Activated naive CD8-positive, alpha-beta T cell (primary cell): ENCODE measurements at regions not wholly inside any gene's neighbourhood (a gene's known extent, or its start where the extent isn't known, plus 50 kb on each side); places are given as distances from the start of the nearest gene placed in this dataset.
"Not testable (repeated sequence)": the region's sequence is repeated elsewhere in the genome, so short reads cannot be mapped to it uniquely, and the experiment has no call there.

Experiments
- H3K27ac Mint-ChIP-seq: one replicate; pipeline ENCODE4 v1.8.0; 2021; ENCODE audit warnings: mixed read lengths
- H3K27me3 Mint-ChIP-seq: one replicate; pipeline ENCODE4 v1.8.0; 2021; ENCODE audit warnings: mixed read lengths
- H3K36me3 Mint-ChIP-seq: one replicate; pipeline ENCODE4 v1.8.0; 2021; ENCODE audit warnings: mixed read lengths
- H3K4me1 Mint-ChIP-seq: one replicate; pipeline ENCODE4 v1.8.0; 2021; ENCODE audit warnings: low read depth, mixed read lengths
- H3K4me3 Mint-ChIP-seq: one replicate; pipeline ENCODE4 v1.8.0; 2021; ENCODE audit warnings: mild to moderate bottlenecking, mixed read lengths
- H3K9me3 Mint-ChIP-seq: one replicate; pipeline ENCODE4 v1.8.0; 2021; ENCODE audit warnings: low read depth, mixed read lengths

GRCh38 chr6:104477569-104477968 lies 382.1 kb downstream of the HACE1 start:
- Mint-ChIP-seq H3K9me3 (no peaks in the 10 kb centered on the region), H3K36me3 (no peaks in the 10 kb centered on the region), H3K27me3 (peaks cover 2% of the 10 kb centered on the region), H3K4me3 (no peak overlapping the region), H3K27ac (no peak overlapping the region), H3K4me1 (no peaks in the 10 kb centered on the region)

GRCh38 chr6:104473021-104473429 lies 386.7 kb downstream of the HACE1 start:
- Mint-ChIP-seq H3K27me3 (no peaks in the 10 kb centered on the region), H3K9me3 (no peaks in the 10 kb centered on the region), H3K4me3 (no peak overlapping the region), H3K27ac (no peak overlapping the region), H3K4me1 (no peaks in the 10 kb centered on the region), H3K36me3 (no peaks in the 10 kb centered on the region)

GRCh38 chr6:104472021-104472901 lies 387.5 kb downstream of the HACE1 start:
- H3K36me3 Mint-ChIP-seq: no peaks in the 10 kb centered on the region
- no peaks in the 10 kb centered on the region for H3K4me1 Mint-ChIP-seq
- H3K4me3 Mint-ChIP-seq: no peak overlapping the region
- no peaks in the 10 kb centered on the region for H3K27me3 Mint-ChIP-seq
- no peaks in the 10 kb centered on the region for H3K9me3 Mint-ChIP-seq
- no peak overlapping the region for H3K27ac Mint-ChIP-seq

GRCh38 chr6:104466306-104466705 lies 393.4 kb downstream of the HACE1 start:
- Mint-ChIP-seq H3K9me3 (no peaks in the 10 kb centered on the region), H3K4me3 (no peak overlapping the region), H3K27me3 (no peaks in the 10 kb centered on the region), H3K27ac (no peak overlapping the region), H3K36me3 (no peaks in the 10 kb centered on the region), H3K4me1 (no peaks in the 10 kb centered on the region)

- no peak overlapping the region for H3K27ac Mint-ChIP-seq
- H3K9me3 Mint-ChIP-seq: no peaks in the 10 kb centered on the region
- H3K4me3 Mint-ChIP-seq: no peak overlapping the region
Measured at GRCh38 chr6:104462811-104463599, 396.7 kb downstream of the HACE1 start.

GRCh38 chr6:104460738-104461483 lies 398.8 kb downstream of the HACE1 start:
- no peaks in the 10 kb centered on the region for H3K27me3 Mint-ChIP-seq
- no peaks in the 10 kb centered on the region for H3K9me3 Mint-ChIP-seq

More at GRCh38 chr6:104462811-104463599, 396.7 kb downstream of the HACE1 start:
- Mint-ChIP-seq H3K36me3 (no peaks in the 10 kb centered on the region), H3K27me3 (no peaks in the 10 kb centered on the region), H3K4me1 (no peaks in the 10 kb centered on the region)

GRCh38 chr6:104459543-104459942 lies 400.2 kb downstream of the HACE1 start:
- H3K36me3 Mint-ChIP-seq: no peaks in the 10 kb centered on the region
- H3K4me3 Mint-ChIP-seq: no peak overlapping the region
- H3K27ac Mint-ChIP-seq: no peak overlapping the region
- H3K27me3 Mint-ChIP-seq: no peaks in the 10 kb centered on the region
- H3K4me1 Mint-ChIP-seq: no peaks in the 10 kb centered on the region
- no peaks in the 10 kb centered on the region for H3K9me3 Mint-ChIP-seq

More at GRCh38 chr6:104460738-104461483, 398.8 kb downstream of the HACE1 start:
- H3K27ac Mint-ChIP-seq: no peak overlapping the region
- no peaks in the 10 kb centered on the region for H3K36me3 Mint-ChIP-seq
- no peak overlapping the region for H3K4me3 Mint-ChIP-seq
- no peaks in the 10 kb centered on the region for H3K4me1 Mint-ChIP-seq

- Mint-ChIP-seq H3K4me3 (no peak overlapping the region), H3K36me3 (no peaks in the 10 kb centered on the region), H3K27me3 (peaks cover 2% of the 10 kb centered on the region), H3K9me3 (no peaks in the 10 kb centered on the region), H3K27ac (no peak overlapping the region), H3K4me1 (no peaks in the 10 kb centered on the region)
Measured at GRCh38 chr6:104449918-104450317, 409.8 kb downstream of the HACE1 start.

GRCh38 chr6:104446101-104447080 lies 413.3 kb downstream of the HACE1 start:
- not testable (repeated sequence) for H3K36me3 Mint-ChIP-seq, H3K9me3 Mint-ChIP-seq, H3K4me3 Mint-ChIP-seq, H3K27me3 Mint-ChIP-seq, H3K27ac Mint-ChIP-seq, H3K4me1 Mint-ChIP-seq

GRCh38 chr6:104434519-104434918 lies 425.2 kb downstream of the HACE1 start:
- Mint-ChIP-seq H3K27ac (no peak overlapping the region), H3K36me3 (no peaks in the 10 kb centered on the region), H3K4me3 (no peak overlapping the region), H3K9me3 (no peaks in the 10 kb centered on the region), H3K27me3 (no peaks in the 10 kb centered on the region), H3K4me1 (no peaks in the 10 kb centered on the region)

GRCh38 chr6:104431096-104431495 lies 428.6 kb downstream of the HACE1 start:
- no peaks in the 10 kb centered on the region for H3K4me1 Mint-ChIP-seq
- peaks cover 2% of the 10 kb centered on the region for H3K27me3 Mint-ChIP-seq
- H3K9me3 Mint-ChIP-seq: no peaks in the 10 kb centered on the region
- H3K27ac Mint-ChIP-seq: no peak overlapping the region
- no peaks in the 10 kb centered on the region for H3K36me3 Mint-ChIP-seq
- H3K4me3 Mint-ChIP-seq: no peak overlapping the region

- Mint-ChIP-seq H3K27me3 (peaks cover 2% of the 10 kb centered on the region), H3K4me3 (no peak overlapping the region), H3K36me3 (no peaks in the 10 kb centered on the region), H3K27ac (no peak overlapping the region), H3K4me1 (no peaks in the 10 kb centered on the region), H3K9me3 (no peaks in the 10 kb centered on the region)
Measured at GRCh38 chr6:104428184-104428583, 431.5 kb downstream of the HACE1 start.

GRCh38 chr6:104423691-104424090 lies 436.0 kb downstream of the HACE1 start:
- Mint-ChIP-seq H3K9me3 (peaks cover 6% of the 10 kb centered on the region), H3K27me3 (peaks cover 5% of the 10 kb centered on the region), H3K36me3 (no peaks in the 10 kb centered on the region), H3K4me1 (no peaks in the 10 kb centered on the region), H3K27ac (no peak overlapping the region), H3K4me3 (no peak overlapping the region)

- Mint-ChIP-seq H3K9me3 (peaks cover 6% of the 10 kb centered on the region), H3K4me3 (no peak overlapping the region), H3K27me3 (peaks cover 5% of the 10 kb centered on the region), H3K27ac (no peak overlapping the region), H3K4me1 (no peaks in the 10 kb centered on the region), H3K36me3 (no peaks in the 10 kb centered on the region)
Measured at GRCh38 chr6:104421650-104422049, 438.1 kb downstream of the HACE1 start.
